GM12891 (cell line): ENCODE measurements at regions not wholly inside any gene's neighbourhood (a gene's known extent, or its start where the extent isn't known, plus 50 kb on each side); places are given as distances from the start of the nearest gene placed in this dataset.

Experiments used
- DNase-seq: peaks from one replicate; pipeline ENCODE4 v3.0.0; 2011; ENCODE audit warnings: low spot score; ENCODE audit not compliant: insufficient read length
- FAIRE-seq: peaks from 2 replicates; lab custom pipeline; 2011; peaks lifted over from hg19 to GRCh38; lab: Jason Lieb, UNC
- PAX5 ChIP-seq: IDR thresholded peaks from 2 replicates; pipeline ENCODE4 v1.6.1; 2011; ENCODE audit warnings: low read length, moderate library complexity, mild to moderate bottlenecking; ENCODE audit not compliant: insufficient read depth, severe bottlenecking
- POLR2A ChIP-seq: IDR thresholded peaks from 2 replicates; pipeline ENCODE4 v1.6.1; 2011; ENCODE audit warnings: low read depth, low read length, control low read depth
- POLR2AphosphoS5 ChIP-seq: IDR thresholded peaks from 2 replicates; pipeline ENCODE4 v1.6.1; 2011; ENCODE audit warnings: low read depth, low read length, control low read depth
- POU2F2 ChIP-seq: IDR thresholded peaks from 2 replicates; pipeline ENCODE4 v1.6.1; 2011; ENCODE audit warnings: low read depth, mild to moderate bottlenecking, control low read depth, low read length, moderate library complexity
- SPI1 ChIP-seq: IDR thresholded peaks from 2 replicates; pipeline ENCODE4 v1.6.1; 2011; ENCODE audit warnings: low read depth, low read length, control low read depth
- TAF1 ChIP-seq: IDR thresholded peaks from 2 replicates; pipeline ENCODE4 v1.6.1; 2011; ENCODE audit warnings: low read depth, low read length, control low read depth

GRCh38 chr2:239905884-239906654 is 119.1 kb downstream of the NDUFA10 start:
- TF ChIP-seq POLR2A: no peak
- TF ChIP-seq POU2F2: no peak
- FAIRE-seq (no peak), DNase-seq (no peak)

- TF ChIP-seq POU2F2 (no peak), SPI1 (no peak), POLR2AphosphoS5 (no peak), PAX5 (no peak), TAF1 (no peak), POLR2A (no peak)
- DNase-seq: no peak
These were observed 119.8 kb downstream of the NDUFA10 start for GRCh38 chr2:239905306-239905705.

DNA sequence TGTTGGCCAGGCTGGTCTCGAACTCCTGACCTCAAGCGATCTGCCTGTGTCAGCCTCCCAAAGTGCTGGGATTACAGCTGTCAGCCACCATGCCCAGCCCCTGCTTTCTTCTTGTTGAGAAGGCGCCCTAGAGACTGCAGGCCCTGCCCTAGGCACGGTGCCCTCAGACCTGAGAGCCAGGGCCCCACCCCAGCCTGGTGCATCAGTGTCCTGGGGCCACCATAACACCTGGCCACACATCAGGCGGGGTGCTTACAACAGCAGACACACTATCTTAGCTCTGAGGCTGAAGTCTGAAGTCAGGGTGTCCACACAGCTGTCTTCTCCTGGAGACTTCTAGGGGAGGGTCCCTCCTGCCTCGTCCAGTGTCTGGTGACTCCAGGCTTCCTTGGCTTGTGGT is 120.6 kb downstream of the NDUFA10 start:
- FAIRE-seq: no peak
- TF ChIP-seq POLR2A: no peak
- no peak for TF ChIP-seq POLR2AphosphoS5
- no peak for TF ChIP-seq SPI1
- no peak for TF ChIP-seq POU2F2
- no peak for TF ChIP-seq PAX5
- TF ChIP-seq TAF1: no peak

More at GRCh38 chr2:239905306-239905705, 119.8 kb downstream of the NDUFA10 start:
- FAIRE-seq: no peak

GRCh38 chr2:239903803-239904202 is 121.3 kb downstream of the NDUFA10 start:
- no peak for TF ChIP-seq POLR2AphosphoS5
- no peak for TF ChIP-seq POU2F2
- TF ChIP-seq PAX5: no peak
- no peak for TF ChIP-seq SPI1
- TF ChIP-seq TAF1: no peak
- TF ChIP-seq POLR2A: no peak
- FAIRE-seq: no peak

More for the DNA sequence above, 120.6 kb downstream of the NDUFA10 start:
- DNase-seq: no peak

GRCh38 chr2:239903210-239903609 is 121.9 kb downstream of the NDUFA10 start:
- no peak for TF ChIP-seq TAF1
- TF ChIP-seq POU2F2: no peak
- TF ChIP-seq SPI1: no peak
- no peak for TF ChIP-seq PAX5
- no peak for TF ChIP-seq POLR2AphosphoS5
- no peak for TF ChIP-seq POLR2A
- DNase-seq (no peak), FAIRE-seq (no peak)

More at GRCh38 chr2:239903803-239904202, 121.3 kb downstream of the NDUFA10 start:
- no peak for DNase-seq

- FAIRE-seq (no peak), DNase-seq (no peak)
- TF ChIP-seq PAX5: no peak
- TF ChIP-seq TAF1: no peak
- TF ChIP-seq POLR2AphosphoS5: no peak
- no peak for TF ChIP-seq POU2F2
- no peak for TF ChIP-seq POLR2A
- no peak for TF ChIP-seq SPI1
These were observed 122.4 kb downstream of the NDUFA10 start for GRCh38 chr2:239902749-239903201.

GRCh38 chr2:239898292-239898925 is 126.7 kb downstream of the NDUFA10 start:
- TF ChIP-seq POLR2AphosphoS5 (no peak), TAF1 (no peak), POU2F2 (no peak), POLR2A (no peak), PAX5 (no peak), SPI1 (no peak)
- DNase-seq (no peak), FAIRE-seq (no peak)

DNA sequence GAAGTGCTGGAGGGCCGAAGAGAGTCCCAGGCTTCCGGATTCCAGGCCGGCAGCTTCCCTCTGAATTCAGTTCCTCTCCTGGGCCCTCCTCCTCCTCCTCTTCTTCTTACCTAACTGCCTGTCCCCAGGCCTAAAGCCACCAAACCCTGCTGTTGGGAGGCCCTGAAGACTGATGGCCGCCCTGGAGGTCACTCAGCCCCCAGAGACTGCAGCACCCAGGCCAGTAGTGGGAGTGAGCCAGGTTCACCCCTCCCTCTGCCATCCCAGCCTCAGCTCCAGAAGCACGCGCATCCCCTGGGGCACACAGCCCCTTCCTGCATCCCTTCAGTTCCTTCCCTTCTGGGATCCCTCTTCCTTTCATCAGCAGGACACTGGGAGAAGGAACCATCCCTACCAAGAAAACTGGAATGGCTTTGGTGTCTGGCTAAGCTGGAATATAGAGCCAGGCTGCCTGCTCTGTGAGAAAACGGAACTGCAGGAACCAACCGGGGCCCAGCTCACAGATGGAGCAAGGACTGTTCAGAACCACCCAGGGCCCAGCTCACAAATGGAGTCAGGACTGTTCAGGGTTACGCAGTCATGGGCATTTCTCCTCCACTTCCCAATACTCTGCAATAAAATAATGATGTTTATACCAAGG is 127.4 kb downstream of the NDUFA10 start:
- FAIRE-seq (no peak), DNase-seq (no peak)
- TF ChIP-seq TAF1 (no peak), PAX5 (no peak), POLR2A (no peak), POLR2AphosphoS5 (no peak)

DNA sequence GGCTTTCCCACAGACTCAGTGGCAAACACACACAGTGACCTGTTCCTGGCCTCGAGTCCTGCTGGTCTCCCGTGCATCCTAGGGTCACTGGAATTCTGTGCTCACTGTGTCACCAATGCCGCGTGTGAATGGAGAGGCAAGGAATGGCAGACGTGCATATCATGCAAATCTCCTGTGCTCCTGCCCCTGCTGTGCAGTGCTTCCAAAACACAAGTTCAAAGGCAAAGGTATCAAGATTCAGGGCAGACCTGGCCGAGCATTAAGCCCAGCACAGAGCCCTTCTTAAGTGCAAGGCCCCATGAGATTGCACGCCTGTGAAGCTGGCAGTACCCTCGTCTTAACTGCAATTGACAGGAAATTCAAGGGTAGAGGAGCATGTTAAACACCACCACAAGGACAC is 129.1 kb downstream of the NDUFA10 start:
- FAIRE-seq: no peak
- DNase-seq: no peak
- TF ChIP-seq POLR2A: no peak
- TF ChIP-seq TAF1: no peak
- TF ChIP-seq POU2F2: no peak
- TF ChIP-seq PAX5: no peak
- no peak for TF ChIP-seq SPI1
- no peak for TF ChIP-seq POLR2AphosphoS5
